UCSD-AML1 (cell line): ENCODE measurements at regions not wholly inside any gene's neighbourhood (a gene's known extent, or its start where the extent isn't known, plus 50 kb on each side); places are given as distances from the start of the nearest gene placed in this dataset.
A peak's percentile ranks its signal among the peaks of the same experiment; 100 is the strongest.

Source experiments
- DNase-seq: peaks from one replicate; lab custom pipeline; 2025; ENCODE audit not compliant: unreplicated experiment; lab: John Stamatoyannopoulos, UW

- no peak for DNase-seq
These were observed 59.2 kb upstream of the ZDHHC17 start for GRCh38 chr12:76704693-76705092.

DNA sequence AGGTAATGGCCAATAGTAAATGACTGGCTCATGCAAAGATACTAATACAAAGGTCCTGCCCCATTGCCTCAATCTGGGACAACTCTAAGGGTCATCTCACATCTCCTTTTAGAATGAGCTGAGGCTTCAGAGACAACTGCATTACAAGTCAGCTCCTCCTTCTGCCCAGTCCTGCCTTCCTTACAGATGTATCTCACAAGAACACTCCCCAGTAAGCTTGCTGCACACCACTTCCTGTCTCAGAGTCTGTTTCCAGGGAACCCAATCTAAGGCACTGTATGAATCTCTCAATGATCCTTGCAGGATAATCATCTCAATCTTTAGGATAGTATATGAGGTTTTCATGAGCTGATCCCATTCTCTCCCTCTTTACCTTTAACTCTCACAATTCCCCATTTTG is 57.8 kb upstream of the ZDHHC17 start:
- peak; percentile 10 for DNase-seq

GRCh38 chr12:76706761-76707160 is 57.2 kb upstream of the ZDHHC17 start:
- no peak for DNase-seq

- no peak for DNase-seq
These were observed 56.1 kb upstream of the ZDHHC17 start for GRCh38 chr12:76707772-76708171.

- no peak for DNase-seq
These were observed 55.6 kb upstream of the ZDHHC17 start for GRCh38 chr12:76708296-76708695.

DNA sequence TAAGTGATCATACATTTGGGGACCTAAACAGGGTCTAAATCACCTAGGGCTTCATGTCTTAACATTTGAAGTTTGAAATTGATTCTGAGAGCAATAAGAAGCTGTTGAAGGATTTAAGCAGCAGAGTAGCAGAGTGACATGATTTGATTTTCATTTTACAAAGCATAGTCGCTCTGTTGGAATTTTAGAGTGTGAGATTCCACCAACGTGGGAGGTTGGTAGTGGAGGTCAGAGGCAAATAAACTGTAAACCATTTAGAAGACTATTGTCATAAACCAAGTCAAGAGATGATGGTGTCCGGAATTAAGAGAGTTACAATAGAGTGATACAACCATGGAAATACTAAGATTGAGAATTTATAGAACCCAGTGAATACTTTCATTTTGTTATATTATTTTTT is 52.7 kb upstream of the ZDHHC17 start:
- no peak for DNase-seq

DNA sequence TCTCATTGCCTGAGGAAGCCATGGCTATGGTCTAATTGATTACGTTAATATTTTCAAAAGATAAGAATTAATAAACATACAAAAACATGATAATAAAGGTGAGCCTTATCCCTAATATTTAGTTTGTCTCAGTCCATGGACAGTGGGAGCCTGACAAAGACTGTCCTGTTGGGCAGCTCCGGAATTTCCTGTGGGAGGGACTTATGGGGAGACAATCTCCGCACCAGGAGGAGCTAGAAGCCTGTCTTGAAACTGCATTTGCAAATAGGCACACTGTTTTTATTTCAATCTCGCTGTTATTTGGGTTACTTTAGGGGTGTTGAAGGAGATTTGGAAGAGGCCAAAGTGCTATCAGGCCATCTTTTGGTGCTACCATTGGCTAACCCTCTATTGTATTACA is 50.8 kb upstream of the ZDHHC17 start:
- no peak for DNase-seq

DNA sequence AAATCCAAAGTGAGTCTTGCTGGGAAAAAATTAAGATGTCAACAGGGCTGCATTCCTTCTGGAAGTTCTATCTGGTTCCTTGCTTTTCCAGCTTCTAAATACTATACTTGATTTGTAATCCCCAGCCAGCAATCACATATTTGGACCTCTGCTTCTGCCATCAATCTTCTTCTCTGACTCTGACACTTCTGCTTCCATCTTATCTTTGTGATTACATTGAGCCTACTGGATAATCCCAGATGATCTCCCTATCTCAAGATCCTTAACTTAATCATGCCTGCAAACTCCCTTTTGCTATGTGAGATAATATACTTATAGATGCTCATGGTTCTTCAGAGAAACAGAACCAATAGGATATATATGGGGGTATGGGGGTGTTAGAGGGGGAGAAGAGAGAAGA is 49.9 kb upstream of the ZDHHC17 start:
- DNase-seq = no peak
